Muscle layer of colon (tissue), 2 donors: ENCODE measurements at regions not wholly inside any gene's neighbourhood (a gene's known extent, or its start where the extent isn't known, plus 50 kb on each side); places are given as distances from the start of the nearest gene placed in this dataset.

Experiments used
- H3K27ac ChIP-seq: one replicate; pipeline ENCODE4 v1.7.0; 2013; ENCODE audit warnings: low read depth, mild to moderate bottlenecking, low read length, moderate library complexity
- H3K27me3 ChIP-seq, 2 donors: one replicate each; pipeline ENCODE4 v1.7.0; 2013; ENCODE audit warnings: low read length in 2 of 2, mild to moderate bottlenecking in 2 of 2; ENCODE audit not compliant: insufficient read depth in 2 of 2, control insufficient read depth in 1 of 2
- H3K36me3 ChIP-seq: one replicate; pipeline ENCODE4 v1.7.0; 2013; ENCODE audit warnings: mild to moderate bottlenecking, low read length; ENCODE audit not compliant: insufficient read depth
- H3K4me1 ChIP-seq: one replicate; pipeline ENCODE4 v1.7.0; 2013; ENCODE audit warnings: mild to moderate bottlenecking, low read length; ENCODE audit not compliant: insufficient read depth
- H3K4me3 ChIP-seq, 2 donors: one replicate each; pipeline ENCODE4 v1.7.0; 2013; ENCODE audit warnings: low read length in 2 of 2, low read depth in 1 of 2, mild to moderate bottlenecking in 1 of 2, moderate library complexity in 1 of 2
- H3K9ac ChIP-seq: one replicate; pipeline ENCODE4 v1.7.0; 2013; ENCODE audit warnings: low read length
- H3K9me3 ChIP-seq: one replicate; pipeline ENCODE4 v1.7.0; 2013; ENCODE audit warnings: mild to moderate bottlenecking, low read length
- donor health status: abdominal sarcoma.
- donor health status: Adenocarcinoma of cecum.

- no peaks in the 10 kb centered on the region for H3K9me3 ChIP-seq
- H3K4me3 ChIP-seq, result no peak overlapping the region
- no peak overlapping the region for H3K27ac ChIP-seq
- H3K4me1 ChIP-seq, result no peaks in the 10 kb centered on the region
- no peak overlapping the region for H3K9ac ChIP-seq
- no peaks in the 10 kb centered on the region for H3K27me3 ChIP-seq
- no peaks in the 10 kb centered on the region for H3K36me3 ChIP-seq
Observed at GRCh38 chr13:79919091-79919490, 421.8 kb downstream of the SPRY2 start.

- H3K9ac ChIP-seq, result no peak overlapping the region
- no peaks in the 10 kb centered on the region for H3K9me3 ChIP-seq
- no peak overlapping the region for H3K27ac ChIP-seq
- H3K36me3 ChIP-seq, result no peaks in the 10 kb centered on the region
- no peaks in the 10 kb centered on the region for H3K4me1 ChIP-seq
- no peak overlapping the region for H3K4me3 ChIP-seq
- H3K27me3 ChIP-seq, result no peaks in the 10 kb centered on the region
Observed at GRCh38 chr13:79918620-79919019, 422.3 kb downstream of the SPRY2 start.

- Histone ChIP-seq H3K9me3 (no peaks in the 10 kb centered on the region), H3K4me3 (no peak overlapping the region)
Observed at GRCh38 chr13:79917628-79918027, 423.3 kb downstream of the SPRY2 start.

GRCh38 chr13:79915114-79915811 lies 425.7 kb downstream of the SPRY2 start:
- Histone ChIP-seq H3K4me3 (no peak overlapping the region), H3K9ac (no peak overlapping the region), H3K4me1 (no peaks in the 10 kb centered on the region), H3K9me3 (no peaks in the 10 kb centered on the region), H3K27me3 (no peaks in the 10 kb centered on the region), H3K27ac (no peak overlapping the region), H3K36me3 (no peaks in the 10 kb centered on the region)

More at GRCh38 chr13:79917628-79918027, 423.3 kb downstream of the SPRY2 start:
- no peak overlapping the region for H3K9ac ChIP-seq
- H3K36me3 ChIP-seq, result no peaks in the 10 kb centered on the region
- H3K27ac ChIP-seq, result no peak overlapping the region
- H3K27me3 ChIP-seq, result no peaks in the 10 kb centered on the region
- no peaks in the 10 kb centered on the region for H3K4me1 ChIP-seq

GRCh38 chr13:79913141-79913827 lies 427.6 kb downstream of the SPRY2 start:
- Histone ChIP-seq H3K36me3 (no peaks in the 10 kb centered on the region), H3K9ac (no peak overlapping the region), H3K4me1 (no peaks in the 10 kb centered on the region), H3K27ac (no peak overlapping the region), H3K9me3 (no peaks in the 10 kb centered on the region), H3K27me3 (no peaks in the 10 kb centered on the region), H3K4me3 (no peak overlapping the region)

- Histone ChIP-seq H3K27ac (no peak overlapping the region), H3K4me3 (no peak overlapping the region), H3K9ac (no peak overlapping the region), H3K27me3 (no peaks in the 10 kb centered on the region), H3K36me3 (no peaks in the 10 kb centered on the region), H3K4me1 (no peaks in the 10 kb centered on the region), H3K9me3 (no peaks in the 10 kb centered on the region)
Observed at GRCh38 chr13:79912403-79912802, 428.5 kb downstream of the SPRY2 start.

- no peak overlapping the region for H3K9ac ChIP-seq
- no peaks in the 10 kb centered on the region for H3K9me3 ChIP-seq
- no peaks in the 10 kb centered on the region for H3K4me1 ChIP-seq
- no peaks in the 10 kb centered on the region for H3K27me3 ChIP-seq
- H3K36me3 ChIP-seq, result no peaks in the 10 kb centered on the region
- no peak overlapping the region for H3K27ac ChIP-seq
- H3K4me3 ChIP-seq, result no peak overlapping the region
Observed at GRCh38 chr13:79910875-79911540, 429.9 kb downstream of the SPRY2 start.

- H3K36me3 ChIP-seq, result no peaks in the 10 kb centered on the region
- no peaks in the 10 kb centered on the region for H3K4me1 ChIP-seq
- H3K9me3 ChIP-seq, result no peaks in the 10 kb centered on the region
- no peak overlapping the region for H3K4me3 ChIP-seq
- H3K9ac ChIP-seq, result no peak overlapping the region
- no peaks in the 10 kb centered on the region for H3K27me3 ChIP-seq
- H3K27ac ChIP-seq, result no peak overlapping the region
Observed at GRCh38 chr13:79909644-79910043, 428.7 kb downstream of the NDFIP2 start.

GRCh38 chr13:79908381-79908780 lies 427.4 kb downstream of the NDFIP2 start:
- Histone ChIP-seq H3K4me1 (no peaks in the 10 kb centered on the region), H3K36me3 (no peaks in the 10 kb centered on the region), H3K4me3 (no peak overlapping the region), H3K27ac (no peak overlapping the region), H3K9ac (no peak overlapping the region), H3K9me3 (no peaks in the 10 kb centered on the region), H3K27me3 (no peaks in the 10 kb centered on the region)

GRCh38 chr13:79907527-79907926 lies 426.6 kb downstream of the NDFIP2 start:
- Histone ChIP-seq H3K27ac (no peak overlapping the region), H3K36me3 (no peaks in the 10 kb centered on the region), H3K4me3 (no peak overlapping the region), H3K9ac (no peak overlapping the region), H3K4me1 (no peaks in the 10 kb centered on the region), H3K9me3 (no peaks in the 10 kb centered on the region), H3K27me3 (no peaks in the 10 kb centered on the region)

GRCh38 chr13:79906345-79906744 lies 425.4 kb downstream of the NDFIP2 start:
- Histone ChIP-seq H3K27me3 (no peaks in the 10 kb centered on the region), H3K4me3 (no peak overlapping the region), H3K9me3 (no peaks in the 10 kb centered on the region), H3K4me1 (no peaks in the 10 kb centered on the region), H3K27ac (no peak overlapping the region), H3K9ac (no peak overlapping the region), H3K36me3 (no peaks in the 10 kb centered on the region)
